Stimulated activated CD8-positive, alpha-beta memory T cell treated with anti-CD3 and anti-CD28 coated beads, Interleukin-7, amount 100 ng/mL, for 1 hour (primary cell): ENCODE measurements at regions not wholly inside any gene's neighbourhood (a gene's known extent, or its start where the extent isn't known, plus 50 kb on each side); places are given as distances from the start of the nearest gene placed in this dataset.

ENCODE experiments used
- DNase-seq, 2 donors: peaks; one replicate each; pipeline ENCODE4 v3.0.0-alpha.2; 2020; ENCODE audit warnings: low read depth in 2 of 2

GRCh38 chr10:2866569-2866968 lies 200.8 kb upstream of the PFKP start:
- DNase-seq = no peak

- DNase-seq = no peak
Observed at GRCh38 chr10:2861632-2862210, 205.6 kb upstream of the PFKP start.

GRCh38 chr10:2858452-2858851 lies 208.9 kb upstream of the PFKP start:
- DNase-seq = no peak

- DNase-seq = no peak
Observed at GRCh38 chr10:2856598-2856997, 210.8 kb upstream of the PFKP start.

GRCh38 chr10:2852574-2853323 lies 214.6 kb upstream of the PFKP start:
- DNase-seq = no peak

DNA sequence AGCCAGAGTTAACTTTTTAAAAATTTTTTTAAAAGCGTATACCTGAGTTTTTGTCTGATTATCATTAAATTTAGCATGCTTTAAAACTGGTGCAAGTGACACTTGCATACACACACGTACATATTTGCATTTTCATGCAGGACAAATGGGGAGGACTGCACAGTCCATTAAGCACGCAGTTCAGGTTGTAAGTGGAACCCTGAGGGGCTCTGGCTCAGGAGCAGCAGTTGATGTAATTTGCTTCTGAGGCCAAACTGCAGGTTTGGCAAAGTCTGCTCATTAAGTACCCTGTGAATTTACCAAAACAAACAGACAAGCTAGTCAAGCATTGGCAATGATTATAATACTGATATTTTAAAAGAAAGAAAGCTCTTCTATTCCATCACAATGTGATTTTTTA lies 215.8 kb upstream of the PFKP start:
- DNase-seq = no peak

DNA sequence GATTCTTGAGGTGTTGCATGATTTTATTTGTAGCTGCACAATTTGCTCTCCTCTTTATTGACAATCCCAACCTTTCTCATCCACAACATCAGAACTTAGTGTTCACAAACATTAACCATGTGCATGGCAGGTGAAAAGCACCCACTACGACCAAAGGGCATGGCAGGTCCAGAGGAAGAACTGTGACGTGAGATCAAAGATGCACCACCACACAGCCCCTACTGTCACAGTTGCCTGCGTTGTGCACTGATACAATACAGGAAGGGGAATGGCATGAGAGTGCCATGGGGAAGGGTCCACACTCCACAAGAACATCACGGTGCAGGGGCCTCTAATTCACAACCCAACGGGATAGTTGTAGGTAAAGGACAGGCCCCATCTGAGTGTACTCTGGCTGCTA lies 217.1 kb upstream of the PFKP start:
- DNase-seq = no peak

GRCh38 chr10:2844925-2845324 lies 222.4 kb upstream of the PFKP start:
- DNase-seq = no peak

GRCh38 chr10:2839081-2839725 lies 228.1 kb upstream of the PFKP start:
- DNase-seq = no peak

DNA sequence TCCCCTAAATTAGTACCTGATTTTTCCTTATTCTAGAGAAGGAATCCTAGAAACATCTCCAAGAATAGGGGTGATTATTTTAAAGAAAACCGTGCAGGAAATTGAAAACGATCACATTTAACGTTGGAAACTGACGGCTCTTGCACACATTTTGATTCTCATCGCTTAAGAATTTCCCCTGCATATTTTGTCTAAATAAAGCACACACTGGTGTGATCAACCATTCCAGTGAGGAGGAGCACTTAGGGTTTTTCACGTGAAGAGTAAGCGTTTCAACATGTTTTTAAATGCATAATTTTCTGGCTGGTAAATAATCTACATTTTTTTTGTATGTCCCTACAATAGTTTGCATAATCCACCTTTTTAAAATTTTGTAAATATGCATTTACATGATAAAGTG lies 229.7 kb upstream of the PFKP start:
- DNase-seq = no peak

GRCh38 chr10:2836921-2837662 lies 230.3 kb upstream of the PFKP start:
- no peak for DNase-seq

GRCh38 chr10:2834214-2834613 lies 233.1 kb upstream of the PFKP start:
- no peak for DNase-seq

- no peak for DNase-seq
Observed at GRCh38 chr10:2831509-2831908, 235.8 kb upstream of the PFKP start.

DNA sequence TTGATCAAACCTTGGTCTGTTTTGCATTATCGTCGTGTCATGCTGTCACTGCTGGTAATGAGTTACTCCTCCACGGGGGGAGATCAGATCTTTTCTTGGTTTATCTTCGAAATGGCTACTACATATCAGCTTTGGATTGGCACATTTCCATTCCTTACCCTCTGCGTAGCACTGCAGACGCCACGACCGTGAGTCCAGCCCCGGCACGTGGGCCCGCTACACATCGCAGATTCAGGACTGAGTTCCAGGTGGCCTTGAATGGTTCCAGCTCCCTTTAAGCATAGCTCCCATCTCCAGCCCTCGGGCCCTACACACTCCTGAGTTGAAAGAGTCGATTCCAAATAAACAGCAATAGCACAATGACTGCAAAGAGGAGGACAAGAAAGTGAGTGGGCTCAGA lies 238.6 kb upstream of the PFKP start:
- DNase-seq = no peak

DNA sequence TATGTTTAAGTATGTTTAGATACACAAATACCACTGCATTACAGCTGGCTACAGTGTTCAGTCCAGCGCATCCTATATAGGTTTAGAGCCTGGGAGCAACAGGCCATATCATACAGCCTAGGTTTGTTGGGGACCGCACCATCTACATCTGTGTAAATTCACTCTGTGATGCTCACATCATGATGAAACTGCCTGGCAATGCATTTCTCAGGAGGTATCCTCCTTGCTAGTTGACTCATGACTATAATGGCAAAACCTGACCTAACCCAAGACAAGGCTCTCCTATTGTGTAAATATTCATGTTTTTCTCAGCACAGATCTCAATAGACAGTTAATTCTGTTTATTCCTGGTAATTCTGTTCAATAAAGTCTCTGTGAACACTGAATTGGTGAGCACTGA lies 240.7 kb upstream of the PFKP start:
- no peak for DNase-seq

DNA sequence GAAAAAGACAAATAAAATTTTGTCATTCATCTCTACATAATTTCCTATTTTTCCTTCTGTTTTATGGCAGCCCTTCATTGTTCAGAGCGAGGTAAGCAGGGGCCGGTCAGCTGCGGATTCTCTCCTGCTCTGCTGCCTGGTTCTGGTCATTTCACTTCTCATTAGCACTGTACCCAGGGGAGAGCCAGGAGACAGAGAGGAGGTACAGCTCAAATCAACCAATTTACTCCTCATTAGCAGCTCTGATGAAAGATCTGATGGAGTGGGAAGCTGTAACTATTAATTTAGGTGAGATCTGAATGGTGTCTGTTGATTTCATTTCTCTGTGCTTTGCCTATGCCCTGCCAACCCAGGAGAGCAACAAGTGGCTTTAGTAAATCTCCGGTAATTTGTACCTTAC lies 241.5 kb upstream of the PFKP start:
- no peak for DNase-seq

GRCh38 chr10:2817940-2818636 lies 249.3 kb upstream of the PFKP start:
- DNase-seq = no peak

DNA sequence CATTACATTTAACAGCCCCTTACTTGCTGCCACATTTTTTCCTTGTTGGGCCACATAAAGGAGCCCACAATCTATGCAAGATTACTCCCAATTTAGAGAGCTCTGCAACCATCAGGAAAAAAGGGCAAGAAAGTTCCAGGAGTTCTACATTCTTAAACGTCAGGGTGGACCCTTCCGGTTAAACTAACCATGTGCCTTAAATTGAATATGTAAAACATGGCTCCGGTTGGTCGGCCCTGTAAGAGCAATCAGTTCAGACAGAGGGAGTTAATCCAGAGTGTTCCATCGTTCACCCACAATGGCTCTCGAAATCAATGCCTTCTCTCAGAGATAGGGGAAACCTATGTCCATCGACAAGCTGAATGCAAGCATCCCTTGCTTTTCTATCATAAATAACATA lies 253.7 kb upstream of the PFKP start:
- no peak for DNase-seq

DNA sequence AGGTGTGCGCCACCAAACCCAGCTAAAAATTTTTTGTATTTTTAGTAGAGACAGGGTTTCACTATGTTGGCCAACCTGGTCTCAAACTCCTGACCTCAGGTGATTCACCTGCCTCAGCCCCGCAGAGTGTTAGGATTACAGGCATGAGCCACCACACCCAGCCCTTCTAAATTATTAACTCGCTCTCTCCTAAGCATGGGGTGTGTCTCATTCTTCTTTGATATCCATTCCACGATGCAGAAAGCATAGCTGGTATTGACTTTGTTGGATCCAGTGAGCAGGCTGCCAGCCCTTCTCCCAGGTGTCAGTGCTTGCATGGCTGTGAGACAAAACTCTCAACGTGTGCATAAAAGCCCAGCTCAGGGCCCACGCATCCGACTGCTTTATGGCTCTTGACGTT lies 254.1 kb upstream of the PFKP start:
- no peak for DNase-seq

DNA sequence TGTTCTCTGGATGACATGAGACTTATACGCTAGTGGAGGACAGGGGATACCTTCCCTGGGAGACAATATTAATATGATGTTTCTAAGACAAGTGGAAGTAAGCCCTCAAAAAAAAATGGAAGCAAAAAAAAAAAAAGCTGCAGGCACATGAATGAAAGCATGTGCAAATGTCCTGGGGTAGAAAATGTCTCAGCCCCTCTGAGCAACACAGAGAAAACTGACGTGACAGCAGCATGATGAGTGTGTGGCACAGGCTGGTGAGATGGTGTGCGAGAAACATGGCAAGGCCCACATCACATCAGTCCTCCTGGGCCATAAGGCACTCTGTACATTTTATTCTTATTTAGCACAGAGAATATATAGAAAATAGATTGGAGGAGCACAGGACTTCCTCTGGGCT lies 254.7 kb upstream of the PFKP start:
- DNase-seq = no peak

- DNase-seq = no peak
Observed at GRCh38 chr10:2800178-2800577, 267.2 kb upstream of the PFKP start.
